HUES48 (cell line): ENCODE measurements at regions not wholly inside any gene's neighbourhood (a gene's known extent, or its start where the extent isn't known, plus 50 kb on each side); places are given as distances from the start of the nearest gene placed in this dataset.

Experiments used
- H3K27ac ChIP-seq: one replicate; pipeline ENCODE4 v1.7.0; 2013; ENCODE audit warnings: low read depth, low read length, inconsistent platforms
- H3K27me3 ChIP-seq: 2 replicates; pipeline ENCODE4 v1.6.1; 2013; ENCODE audit warnings: mild to moderate bottlenecking, low read length; ENCODE audit not compliant: control insufficient read depth, insufficient read depth
- H3K36me3 ChIP-seq: 2 replicates; pipeline ENCODE4 v1.6.1; 2013; ENCODE audit warnings: low read length; ENCODE audit not compliant: control insufficient read depth, insufficient read depth
- H3K4me1 ChIP-seq: 2 replicates; pipeline ENCODE4 v1.6.1; 2013; ENCODE audit warnings: mild to moderate bottlenecking, low read length; ENCODE audit not compliant: control insufficient read depth, insufficient read depth
- H3K4me3 ChIP-seq: 2 replicates; pipeline ENCODE4 v1.5.1; 2013; ENCODE audit warnings: mild to moderate bottlenecking, low read depth, low read length
- H3K9ac ChIP-seq: 2 replicates; pipeline ENCODE4 v1.6.1; 2013; ENCODE audit warnings: mild to moderate bottlenecking, low read depth, low read length, moderate library complexity
- H3K9me3 ChIP-seq: 2 replicates; pipeline ENCODE4 v1.6.1; 2013; ENCODE audit warnings: low read length; ENCODE audit not compliant: control insufficient read depth, insufficient read depth

- Histone ChIP-seq H3K4me3 (no peak overlapping the region), H3K9me3 (no peaks in the 10 kb centered on the region), H3K36me3 (no peaks in the 10 kb centered on the region), H3K27ac (no peak overlapping the region), H3K9ac (no peak overlapping the region), H3K27me3 (no peaks in the 10 kb centered on the region), H3K4me1 (peaks cover 34% of the 10 kb centered on the region)
Observed at GRCh38 chr13:99436686-99437416, 64.4 kb upstream of the TM9SF2 start.

- no peaks in the 10 kb centered on the region for H3K9me3 ChIP-seq
- no peak overlapping the region for H3K27ac ChIP-seq
- H3K4me3 ChIP-seq, result no peak overlapping the region
- no peaks in the 10 kb centered on the region for H3K36me3 ChIP-seq
- no peaks in the 10 kb centered on the region for H3K27me3 ChIP-seq
- H3K9ac ChIP-seq, result no peak overlapping the region
- H3K4me1 ChIP-seq, result peaks cover 23% of the 10 kb centered on the region
Observed at GRCh38 chr13:99439048-99439447, 62.2 kb upstream of the TM9SF2 start.

- Histone ChIP-seq H3K27ac (peak overlapping the region; percentile 67), H3K9ac (0 out of 2 replicates have a peak overlapping the region, but pooled peaks have one; percentile 35)
Observed at GRCh38 chr13:99439850-99440604, 61.2 kb upstream of the TM9SF2 start.

GRCh38 chr13:99442273-99442895 is 58.9 kb upstream of the TM9SF2 start:
- Histone ChIP-seq H3K9ac (no peak overlapping the region), H3K4me3 (no peak overlapping the region), H3K9me3 (no peaks in the 10 kb centered on the region), H3K4me1 (peaks cover 35% of the 10 kb centered on the region), H3K27me3 (no peaks in the 10 kb centered on the region), H3K36me3 (no peaks in the 10 kb centered on the region), H3K27ac (no peak overlapping the region)

More at GRCh38 chr13:99439850-99440604, 61.2 kb upstream of the TM9SF2 start:
- Histone ChIP-seq H3K9me3 (no peaks in the 10 kb centered on the region), H3K27me3 (no peaks in the 10 kb centered on the region), H3K4me1 (peaks cover 23% of the 10 kb centered on the region), H3K36me3 (no peaks in the 10 kb centered on the region), H3K4me3 (0 out of 2 replicates have a peak overlapping the region, but pooled peaks have one; percentile 15)

GRCh38 chr13:99446242-99446641 is 55.0 kb upstream of the TM9SF2 start:
- no peak overlapping the region for H3K4me3 ChIP-seq
- H3K4me1 ChIP-seq, result peaks cover 15% of the 10 kb centered on the region
- H3K27ac ChIP-seq, result no peak overlapping the region
- H3K9ac ChIP-seq, result no peak overlapping the region
- no peaks in the 10 kb centered on the region for H3K9me3 ChIP-seq
- H3K36me3 ChIP-seq, result no peaks in the 10 kb centered on the region
- H3K27me3 ChIP-seq, result no peaks in the 10 kb centered on the region

- H3K36me3 ChIP-seq, result no peaks in the 10 kb centered on the region
- no peak overlapping the region for H3K27ac ChIP-seq
- H3K4me3 ChIP-seq, result no peak overlapping the region
- H3K9me3 ChIP-seq, result no peaks in the 10 kb centered on the region
- no peak overlapping the region for H3K9ac ChIP-seq
- H3K4me1 ChIP-seq, result peaks cover 12% of the 10 kb centered on the region; the same call in 1 of the 2 replicates
- H3K27me3 ChIP-seq, result no peaks in the 10 kb centered on the region
Observed at GRCh38 chr13:99448546-99448945, 52.7 kb upstream of the TM9SF2 start.

- H3K4me3 ChIP-seq, result no peak overlapping the region
- no peaks in the 10 kb centered on the region for H3K36me3 ChIP-seq
- H3K9me3 ChIP-seq, result no peaks in the 10 kb centered on the region
- peaks cover 8% of the 10 kb centered on the region; the same call in 1 of the 2 replicates for H3K4me1 ChIP-seq
- H3K9ac ChIP-seq, result no peak overlapping the region
- H3K27me3 ChIP-seq, result no peaks in the 10 kb centered on the region
- no peak overlapping the region for H3K27ac ChIP-seq
Observed at GRCh38 chr13:99450416-99450815, 50.9 kb upstream of the TM9SF2 start.
